ENCODE measurements at regions not wholly inside any gene's neighbourhood (a gene's known extent, or its start where the extent isn't known, plus 50 kb on each side); places are given as distances from the start of the nearest gene placed in this dataset.

GRCh38 chr12:111022386-111022785 is 102.0 kb upstream of the MYL2 start (continued):
- TF ChIP-seq POU5F1 (IDR thresholded peaks at IDR 0.05; ENCODE audit: low read depth, low read length): no peak
